Right lobe of liver (tissue), 4 donors: ENCODE measurements at regions not wholly inside any gene's neighbourhood (a gene's known extent, or its start where the extent isn't known, plus 50 kb on each side); places are given as distances from the start of the nearest gene placed in this dataset.

Experiments
- POLR2A ChIP-seq: fragments of 450-650 bp; IDR thresholded peaks from one replicate; pipeline ENCODE4 v1.6.1; 2017; ENCODE audit warnings: antibody characterized with exemption, mild to moderate bottlenecking
- TF ChIP-seq, protein P1 (sequence below), 4 donors: fragments of 200-600 bp in 3 of 4; fragments of 450-650 bp in 1 of 4; IDR thresholded peaks; one replicate each; pipeline versions ENCODE4 v1.5.1 to v1.8.0; 2016 to 2022; ENCODE audit warnings: antibody characterized with exemption in 4 of 4, mild to moderate bottlenecking in 2 of 4
- donor health status: DM: no; HTN: no; CAD: no.
- donor health status: DM: no; HTN: no; CAD: no.
- donor health status: DM: no; HTN: yes; CAD: no.

DNA sequence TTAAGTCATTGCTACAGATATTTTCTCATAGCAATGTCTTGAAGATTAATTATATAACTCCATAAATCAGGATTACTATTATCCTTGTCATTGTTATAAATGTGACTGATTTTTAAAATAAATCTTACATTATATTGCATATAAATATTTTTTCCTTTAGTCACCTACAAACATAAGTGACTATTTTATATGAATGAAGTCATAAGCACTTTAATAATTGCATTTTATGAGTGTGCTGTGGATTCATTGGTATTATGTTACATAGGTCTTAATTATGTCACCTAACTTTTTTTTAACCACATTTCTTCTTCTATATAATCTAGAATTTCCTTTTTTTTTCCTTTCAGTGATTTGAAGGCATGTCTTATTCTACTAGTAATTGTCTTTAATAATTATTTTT is 1191.2 kb downstream of the NSUN3 start:
- TF ChIP-seq, protein P1, sequence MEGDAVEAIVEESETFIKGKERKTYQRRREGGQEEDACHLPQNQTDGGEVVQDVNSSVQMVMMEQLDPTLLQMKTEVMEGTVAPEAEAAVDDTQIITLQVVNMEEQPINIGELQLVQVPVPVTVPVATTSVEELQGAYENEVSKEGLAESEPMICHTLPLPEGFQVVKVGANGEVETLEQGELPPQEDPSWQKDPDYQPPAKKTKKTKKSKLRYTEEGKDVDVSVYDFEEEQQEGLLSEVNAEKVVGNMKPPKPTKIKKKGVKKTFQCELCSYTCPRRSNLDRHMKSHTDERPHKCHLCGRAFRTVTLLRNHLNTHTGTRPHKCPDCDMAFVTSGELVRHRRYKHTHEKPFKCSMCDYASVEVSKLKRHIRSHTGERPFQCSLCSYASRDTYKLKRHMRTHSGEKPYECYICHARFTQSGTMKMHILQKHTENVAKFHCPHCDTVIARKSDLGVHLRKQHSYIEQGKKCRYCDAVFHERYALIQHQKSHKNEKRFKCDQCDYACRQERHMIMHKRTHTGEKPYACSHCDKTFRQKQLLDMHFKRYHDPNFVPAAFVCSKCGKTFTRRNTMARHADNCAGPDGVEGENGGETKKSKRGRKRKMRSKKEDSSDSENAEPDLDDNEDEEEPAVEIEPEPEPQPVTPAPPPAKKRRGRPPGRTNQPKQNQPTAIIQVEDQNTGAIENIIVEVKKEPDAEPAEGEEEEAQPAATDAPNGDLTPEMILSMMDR (IDR thresholded peaks at IDR 0.05), result no peak
- TF ChIP-seq POLR2A, result no peak
